Fibroblast of skin of left biceps (primary cell): ENCODE measurements at regions not wholly inside any gene's neighbourhood (a gene's known extent, or its start where the extent isn't known, plus 50 kb on each side); places are given as distances from the start of the nearest gene placed in this dataset.

Experiments used
- DNase-seq, 2 experiments: peaks; one replicate each; pipeline ENCODE4 v3.0.0-alpha.2; 2013; ENCODE audit warnings: low read depth in 2 of 2

DNA sequence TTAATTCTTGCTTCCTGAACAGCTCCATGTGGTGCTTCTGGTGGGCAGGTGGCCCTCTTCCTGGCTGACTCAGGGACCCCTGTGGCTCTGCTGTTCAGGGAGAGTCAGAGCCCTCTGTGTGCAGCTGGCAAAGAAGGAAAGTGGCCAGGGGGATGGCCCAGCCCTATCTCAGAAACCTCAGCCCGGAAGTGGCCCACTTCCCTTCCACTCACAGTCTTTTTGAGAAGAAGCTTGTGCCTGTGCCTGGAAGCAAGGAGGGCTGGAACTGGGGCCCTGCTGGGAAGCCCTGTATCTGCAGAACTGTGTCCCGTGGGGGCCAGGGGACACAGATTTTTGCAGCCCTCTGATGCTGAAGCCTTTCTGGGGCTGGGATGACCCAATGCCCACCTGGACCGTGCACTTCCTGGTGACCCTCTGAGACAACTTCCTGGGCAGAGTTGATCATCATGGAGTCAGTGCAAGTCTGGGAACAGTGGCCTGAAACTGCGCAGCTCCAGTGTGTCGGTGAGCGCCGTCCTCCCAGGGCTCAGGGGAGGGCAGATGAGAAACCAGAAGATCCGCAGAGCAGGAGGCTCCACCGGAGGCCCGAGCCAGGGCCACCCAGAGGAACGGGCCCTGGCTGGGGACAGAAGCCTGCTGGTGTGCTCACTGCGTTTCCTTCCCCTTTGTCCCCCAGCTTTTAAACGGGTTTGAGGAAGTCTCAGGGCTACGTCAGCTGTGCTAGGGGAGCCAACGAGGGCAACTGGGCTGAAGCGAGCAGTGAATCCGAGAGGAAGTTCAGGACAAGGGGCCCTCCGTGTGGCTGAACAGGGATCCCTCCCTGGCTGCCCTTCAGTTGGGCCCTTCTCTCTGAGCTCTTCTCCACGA is 217.4 kb upstream of the RTL1 start:
- no peak for DNase-seq

DNA sequence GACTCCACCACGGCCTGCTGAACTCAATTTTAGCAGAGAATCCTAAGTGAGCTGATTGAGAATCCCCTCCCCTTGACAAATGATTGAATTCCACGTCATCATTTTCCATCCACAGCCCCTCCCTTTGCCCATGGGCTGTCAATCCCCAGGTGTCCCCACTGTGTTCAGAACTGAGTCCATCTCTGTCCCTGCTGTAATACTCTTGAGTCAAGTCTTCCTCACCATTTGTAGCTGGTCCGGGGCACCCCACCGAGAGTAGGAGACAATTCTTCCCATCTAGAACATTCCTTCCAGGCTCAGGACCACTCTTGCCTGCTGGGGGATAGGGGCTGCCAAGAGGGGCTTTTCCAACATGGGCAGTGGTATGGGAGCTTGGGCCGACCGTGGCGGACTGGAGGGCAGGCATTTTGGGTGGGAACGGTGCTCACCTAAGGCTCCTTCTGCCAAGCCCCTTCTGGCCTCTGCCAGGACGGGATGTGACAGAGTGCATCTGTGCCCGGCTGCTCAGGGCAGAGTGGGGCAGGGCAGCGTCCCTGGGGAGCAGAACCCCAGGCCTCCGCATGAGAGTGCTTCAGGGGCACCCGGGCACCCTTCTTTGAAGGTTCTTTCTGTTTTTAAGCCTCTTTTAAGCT is 218.1 kb upstream of the RTL1 start:
- DNase-seq, result no peak

DNA sequence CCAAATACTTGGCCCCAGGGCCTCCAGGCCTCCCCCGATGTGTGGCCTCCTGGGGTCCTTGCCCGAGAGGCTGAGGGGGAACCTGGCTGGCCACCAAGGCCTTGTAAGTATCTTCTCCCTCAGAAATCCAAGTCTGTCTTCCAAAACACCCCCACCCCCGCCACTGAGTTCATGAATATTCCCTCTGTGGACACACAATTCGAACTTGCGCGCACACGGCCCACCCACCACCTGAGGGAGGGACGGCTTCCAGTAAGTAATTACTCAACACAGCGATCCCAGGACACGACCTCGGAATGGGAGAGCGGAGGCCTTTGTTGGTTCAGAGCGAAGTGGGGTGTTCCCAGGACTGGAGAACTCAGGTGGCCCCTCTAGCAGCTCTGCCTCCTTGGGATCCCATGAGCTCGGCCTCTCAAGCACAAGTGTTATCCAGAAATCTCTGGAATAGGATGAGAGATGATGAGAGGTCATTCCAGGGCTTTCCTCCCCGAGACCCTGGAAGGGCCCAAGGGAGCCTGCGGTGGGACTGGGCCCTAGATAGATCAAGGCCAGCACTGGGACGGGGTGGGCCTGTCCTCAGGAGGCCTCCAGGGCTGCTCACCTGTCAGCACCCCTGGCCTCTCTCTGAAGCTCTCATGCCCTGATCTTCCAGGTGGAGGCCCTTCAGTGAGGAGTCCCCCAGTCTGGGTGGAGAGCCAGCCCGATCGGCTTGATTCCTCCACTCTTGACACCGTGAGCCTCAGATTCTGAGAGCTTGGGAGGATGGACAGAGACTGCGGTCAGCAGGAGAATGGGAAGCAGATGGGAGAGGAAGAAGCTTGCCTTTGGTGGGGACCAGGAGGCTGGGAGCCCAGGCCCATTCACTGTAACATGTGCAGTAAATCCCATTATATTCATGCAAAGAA is 219.0 kb upstream of the RTL1 start:
- no peak for DNase-seq

- no peak for DNase-seq
Measured at GRCh38 chr14:101123618-101124510, 220.3 kb upstream of the RTL1 start.

- no peak for DNase-seq
Measured at GRCh38 chr14:101124815-101125214, 221.3 kb upstream of the RTL1 start.

DNA sequence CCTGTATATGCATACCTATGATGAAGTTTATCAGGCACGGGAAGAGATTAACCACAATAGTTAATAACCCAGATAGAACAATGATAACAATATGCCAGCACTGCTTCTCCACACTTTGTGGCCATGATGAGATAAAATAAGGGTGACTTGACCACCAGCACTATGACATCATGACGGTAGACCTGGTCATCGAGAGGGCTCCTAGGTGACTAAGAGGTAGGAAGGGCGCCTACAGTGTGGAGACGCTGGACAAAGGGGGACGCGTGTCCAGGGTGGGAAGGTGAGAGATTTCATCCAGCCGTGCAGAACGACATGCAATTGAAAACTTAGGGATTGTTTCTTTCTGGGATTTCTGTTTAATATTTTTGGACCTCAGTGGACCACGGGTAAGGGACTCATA is 221.8 kb upstream of the RTL1 start:
- DNase-seq, result no peak

- no peak for DNase-seq
Measured at GRCh38 chr14:101125719-101126651, 222.5 kb upstream of the RTL1 start.

GRCh38 chr14:101126731-101127130 is 223.2 kb upstream of the RTL1 start:
- DNase-seq, result no peak

DNA sequence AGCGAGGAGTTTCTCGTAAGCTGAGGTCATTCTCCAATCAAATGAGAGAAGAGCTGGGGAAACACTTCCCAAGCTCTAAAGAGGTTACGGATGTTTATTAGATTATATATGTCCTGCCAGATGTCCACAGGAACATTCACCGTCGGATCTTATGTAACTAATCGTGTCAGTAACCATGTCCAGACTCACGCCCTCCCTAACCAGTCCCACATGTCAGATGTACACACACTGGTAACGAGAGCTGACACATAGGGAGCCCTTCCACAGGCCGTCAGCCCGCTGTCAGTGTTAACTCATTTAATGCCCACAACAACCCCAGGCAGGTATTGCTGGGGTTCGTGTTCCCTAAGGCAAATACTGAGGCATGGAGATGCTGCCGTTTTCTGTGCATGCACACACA is 223.7 kb upstream of the RTL1 start:
- peak; percentile 1 for DNase-seq

DNA sequence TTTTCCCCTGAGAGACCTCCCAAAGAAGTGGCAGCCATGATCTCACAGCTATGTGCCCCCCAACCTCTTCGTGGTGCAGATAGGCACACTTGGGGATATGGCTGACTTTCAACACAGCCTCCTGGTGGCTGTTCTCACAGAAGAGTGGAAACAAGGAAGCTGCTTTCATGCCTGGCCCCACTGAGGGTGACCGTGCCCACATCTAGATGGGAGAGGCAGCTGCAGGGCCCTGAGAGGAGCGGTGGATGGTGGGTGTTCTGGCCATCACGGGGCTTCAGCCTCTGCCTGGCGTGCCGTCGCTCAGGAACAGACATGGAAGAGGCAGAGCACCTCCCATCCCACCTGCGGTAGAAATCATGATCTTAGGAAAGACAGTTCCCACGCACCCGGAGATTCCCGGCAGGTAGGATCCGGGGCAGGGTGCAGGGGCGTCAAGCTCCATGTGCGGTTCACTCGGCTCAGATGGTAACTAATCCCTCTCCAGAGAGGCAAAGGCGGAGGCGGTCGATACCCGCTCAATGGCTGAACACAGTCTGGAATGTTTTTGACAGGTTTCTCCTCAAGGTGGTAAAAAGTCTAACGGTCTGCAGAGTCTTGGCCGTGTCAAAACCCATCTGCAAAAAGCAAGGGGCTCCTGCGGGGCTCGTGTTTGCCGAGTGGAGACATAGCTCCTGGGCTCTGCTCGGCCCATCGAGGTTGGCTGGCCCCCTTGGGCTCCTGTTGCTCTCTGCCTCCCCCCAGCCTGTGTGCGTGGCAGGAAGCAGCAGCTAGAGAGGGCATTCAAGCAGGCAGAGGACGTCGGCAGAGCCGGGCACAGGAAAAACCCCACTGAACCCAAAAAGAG is 225.2 kb upstream of the RTL1 start:
- DNase-seq, result no peak

DNA sequence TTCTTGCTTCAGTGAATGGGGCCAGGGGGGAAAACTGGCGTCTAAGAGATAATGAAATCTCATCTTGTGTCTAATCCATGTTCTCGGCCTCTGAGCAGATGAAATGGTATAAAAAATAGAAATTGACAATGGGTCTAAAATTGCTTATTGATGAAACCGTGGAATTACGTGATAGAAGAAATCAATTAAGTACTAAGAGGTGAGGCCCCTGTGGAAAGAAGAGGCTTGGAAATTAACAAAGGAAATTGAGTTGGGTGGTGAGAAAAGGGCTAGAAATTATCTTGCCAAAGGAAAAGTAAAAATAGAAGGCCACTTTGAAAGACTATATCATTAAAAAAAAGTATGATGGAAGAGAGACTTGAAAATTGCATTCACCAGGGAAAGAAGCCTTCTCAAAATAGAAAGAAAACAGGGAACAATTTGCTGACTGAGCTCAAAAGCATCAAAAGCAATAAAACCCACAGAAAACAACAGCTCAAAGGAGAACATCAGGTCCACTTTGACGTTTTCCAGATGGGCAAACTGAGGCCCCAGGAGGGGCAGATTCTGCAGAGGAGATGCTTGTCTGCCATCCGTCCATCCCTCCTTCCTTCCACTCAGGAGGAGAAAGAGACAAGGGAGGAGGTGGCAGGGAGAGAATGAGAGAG is 226.1 kb upstream of the RTL1 start:
- no peak for DNase-seq

DNA sequence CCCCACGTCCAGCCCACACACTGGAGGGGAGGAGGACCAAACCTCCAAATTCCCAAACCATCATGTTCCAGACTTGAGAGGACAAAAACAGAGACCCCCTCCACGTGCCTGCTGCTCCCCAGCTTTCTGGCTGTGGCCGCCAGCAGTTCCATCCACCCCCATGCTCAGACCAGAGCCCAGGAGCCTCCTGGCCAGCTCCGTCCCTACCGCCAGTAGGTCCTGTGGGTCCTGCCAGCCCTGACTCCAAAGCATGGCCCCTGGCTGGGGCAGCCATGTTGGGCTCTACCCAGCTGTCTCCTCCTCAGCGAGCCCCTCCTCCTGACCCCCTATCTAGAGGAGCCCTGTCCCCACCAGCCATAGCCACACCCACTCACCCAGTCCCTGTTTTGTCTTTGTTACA is 227.3 kb upstream of the RTL1 start:
- DNase-seq, result no peak

DNA sequence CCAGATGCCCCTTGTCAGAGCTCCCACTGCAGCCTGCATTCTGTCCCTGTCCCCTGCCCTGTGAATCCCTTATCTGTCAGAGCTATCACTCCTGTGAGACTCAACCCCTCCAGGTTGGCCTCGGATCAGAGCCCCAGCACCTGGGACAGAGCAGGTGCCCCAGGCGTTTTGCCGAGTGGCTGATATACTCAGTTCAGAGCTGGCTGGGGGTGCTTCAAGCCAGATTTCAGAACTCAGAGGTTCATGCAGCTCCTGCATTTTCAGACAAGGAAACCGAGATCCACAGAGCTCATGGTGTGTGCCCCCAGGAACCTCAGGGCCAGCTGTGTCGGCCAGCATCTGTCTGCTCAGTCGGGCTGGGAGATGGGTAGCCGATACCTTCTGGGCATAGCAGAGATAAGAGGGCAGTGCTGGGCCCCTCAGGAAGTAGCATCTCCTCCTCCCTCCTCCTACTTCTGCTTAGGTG is 228.0 kb upstream of the RTL1 start:
- DNase-seq, result no peak

DNA sequence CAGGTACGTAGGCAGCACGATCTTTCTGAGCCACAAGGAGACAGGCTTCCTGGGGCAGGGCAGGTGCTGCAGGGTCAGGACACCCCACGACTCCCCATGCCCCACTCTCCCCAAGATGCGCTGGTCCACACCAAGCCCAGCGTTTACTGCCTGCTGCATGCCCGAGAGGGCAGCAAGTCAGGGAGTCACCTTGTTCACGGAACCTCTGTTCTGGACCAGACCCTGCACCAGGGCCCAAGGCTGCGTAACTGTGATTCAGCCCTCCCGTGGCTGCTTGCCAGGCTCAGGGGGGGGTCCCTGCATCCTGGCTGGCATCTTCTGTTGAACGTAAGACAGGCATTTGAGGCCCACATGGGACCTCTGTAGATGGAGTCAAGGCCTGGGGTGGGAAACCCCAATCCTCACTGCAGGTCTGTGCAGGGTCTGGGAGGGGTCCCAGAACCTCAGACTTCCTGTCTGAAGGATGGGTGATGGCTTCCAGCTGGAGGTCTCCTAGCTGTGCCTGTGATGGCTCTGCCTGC is 228.6 kb upstream of the RTL1 start:
- no peak for DNase-seq

- no peak for DNase-seq
Measured at GRCh38 chr14:101132588-101132987, 229.1 kb upstream of the RTL1 start.

DNA sequence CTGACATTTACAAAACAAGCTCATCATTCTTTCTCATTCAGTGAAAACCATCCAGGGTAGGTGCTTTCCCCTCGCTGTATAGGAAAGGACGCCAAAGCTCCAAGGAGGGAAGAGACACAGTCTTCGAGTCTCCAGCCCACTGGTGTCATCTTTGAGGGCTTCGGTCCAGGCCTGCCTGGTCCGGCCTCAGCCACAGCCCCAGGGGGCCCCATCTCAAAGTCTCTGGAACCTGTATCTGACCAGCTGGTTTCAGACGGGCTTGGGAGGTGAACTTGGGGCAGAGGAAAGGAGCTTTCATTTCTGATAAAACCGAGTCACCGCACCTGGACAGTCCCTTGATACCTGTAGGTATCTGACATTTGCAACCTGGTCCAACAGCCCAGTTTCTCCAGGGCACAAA is 229.5 kb upstream of the RTL1 start:
- DNase-seq, result no peak

DNA sequence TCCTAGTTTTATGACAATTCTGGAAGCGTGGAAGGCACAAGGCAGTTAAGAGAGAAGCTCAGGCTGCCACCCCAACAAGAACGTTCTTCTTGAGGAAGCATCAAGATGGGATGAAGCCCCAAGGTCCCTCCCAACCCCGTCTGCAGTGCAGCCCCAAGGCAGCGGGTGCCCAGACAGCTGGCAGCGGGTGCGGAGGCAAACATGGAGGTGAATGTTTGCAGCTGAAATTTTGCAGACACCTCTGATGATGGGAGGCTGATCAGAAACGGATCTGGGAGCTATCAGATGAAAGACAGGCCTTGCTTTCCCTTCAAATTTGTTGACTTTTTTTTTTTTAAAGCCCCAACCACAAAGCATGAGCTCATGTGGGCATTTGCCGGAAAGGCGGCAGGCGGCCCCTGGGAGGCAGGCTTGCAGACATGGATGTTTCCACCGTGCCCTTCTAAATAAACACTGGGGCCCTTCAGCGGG is 230.7 kb upstream of the RTL1 start:
- DNase-seq, result no peak

DNA sequence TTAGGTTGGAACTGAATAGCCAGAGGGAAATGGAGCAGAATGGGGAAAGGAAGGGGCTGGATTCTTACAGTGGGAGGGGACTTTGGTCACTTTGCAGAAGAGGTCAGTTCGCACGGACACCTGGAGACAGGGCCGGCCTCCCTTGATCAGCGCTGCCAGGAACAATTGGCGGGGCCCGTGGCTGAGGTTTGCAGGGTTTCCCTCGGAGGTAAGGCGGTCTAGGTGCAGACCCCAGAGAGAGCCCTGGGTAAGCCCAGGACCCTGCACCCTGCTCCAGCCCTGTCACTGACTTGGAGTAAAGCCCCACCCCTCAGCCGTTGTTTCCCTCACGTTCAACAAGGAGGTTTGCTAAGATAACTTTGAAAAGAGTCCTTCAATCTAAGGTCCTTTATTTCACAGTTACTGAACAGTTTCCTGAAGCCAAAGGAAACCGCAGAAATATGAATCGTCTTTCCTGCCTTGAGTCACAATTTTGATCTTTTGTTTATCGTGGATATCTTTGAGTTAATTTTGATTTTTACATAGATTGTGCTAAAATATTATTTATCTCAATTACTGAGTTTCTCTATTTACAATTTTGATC is 231.4 kb upstream of the RTL1 start:
- no peak for DNase-seq
